A673 (cell line): ENCODE measurements at regions not wholly inside any gene's neighbourhood (a gene's known extent, or its start where the extent isn't known, plus 50 kb on each side); places are given as distances from the start of the nearest gene placed in this dataset.

Source experiments
- BruUV-seq: library from RNA; stranded (reverse); fragments of 400-500 nt; replicated peaks from 2 replicates; lab custom pipeline; 2021; lab: Mats Ljungman, UMichigan
- CTCF ChIA-PET: fragments of 300-600 bp; sonication (Branson Sonifier 250); formaldehyde crosslinking; loops from one replicate; lab custom pipeline; 2022; ENCODE audit warnings: antibody characterized with exemption; lab: Charles Lee
- POLR2A ChIA-PET: fragments of 300-600 bp; sonication (Branson Sonifier 250); formaldehyde crosslinking; loops from one replicate; lab custom pipeline; 2022; ENCODE audit warnings: antibody characterized with exemption; ENCODE audit not compliant: low non-redundant PET; lab: Charles Lee
- DNase-seq: peaks from one replicate; pipeline ENCODE4 v3.0.0-alpha.2; 2015; ENCODE audit warnings: low spot score
- H3K27ac ChIP-seq: fragments of 200-600 bp; sonication (generic); 2 replicates; pipeline ENCODE4 v1.5.1; 2016; ENCODE audit warnings: mixed run types, low read depth, mild to moderate bottlenecking, mixed read lengths, antibody characterized with exemption, low read length; ENCODE audit not compliant: poor library complexity, severe bottlenecking
- H3K27me3 ChIP-seq: fragments of 200-600 bp; sonication (generic); replicated peaks from 2 replicates; pipeline ENCODE4 v1.6.1; 2017; ENCODE audit warnings: mixed run types, low read depth, mild to moderate bottlenecking, mixed read lengths, antibody characterized with exemption, low read length; ENCODE audit not compliant: insufficient read depth, poor library complexity
- H3K36me3 ChIP-seq: fragments of 200-600 bp; sonication (generic); 2 replicates; pipeline ENCODE4 v1.6.1; 2016; ENCODE audit warnings: mixed run types, mild to moderate bottlenecking, mixed read lengths, antibody characterized with exemption, low read length; ENCODE audit not compliant: insufficient read depth, poor library complexity, severe bottlenecking
- H3K4me1 ChIP-seq: fragments of 200-600 bp; sonication (generic); 2 replicates; pipeline ENCODE4 v1.6.1; 2017; ENCODE audit warnings: mixed run types, mild to moderate bottlenecking, mixed read lengths, antibody characterized with exemption, low read length; ENCODE audit not compliant: insufficient read depth, poor library complexity, severe bottlenecking
- H3K4me3 ChIP-seq: fragments of 200-600 bp; sonication (generic); 2 replicates; pipeline ENCODE4 v1.5.1; 2016; ENCODE audit warnings: low read depth, mixed run types, mild to moderate bottlenecking, mixed read lengths, low read length; ENCODE audit not compliant: poor library complexity, severe bottlenecking
- H3K9me3 ChIP-seq: fragments of 200-600 bp; sonication (generic); 2 replicates; pipeline ENCODE4 v1.6.1; 2016; ENCODE audit warnings: mixed run types, low read depth, mild to moderate bottlenecking, mixed read lengths, antibody characterized with exemption, low read length; ENCODE audit not compliant: poor library complexity, severe bottlenecking
- CTCF ChIP-seq: fragments of 300-800, 200-600 bp; sonication (generic); conservative IDR thresholded peaks from 2 replicates; pipeline ENCODE4 v1.5.1; 2017; ENCODE audit warnings: low read depth, mild to moderate bottlenecking, antibody characterized with exemption, low read length, moderate library complexity, mixed read lengths
- EZH2 ChIP-seq: fragments of 200-600 bp; sonication (generic); IDR thresholded peaks from 2 replicates; pipeline ENCODE4 v1.6.1; 2017; ENCODE audit warnings: borderline replicate concordance, low read depth, mild to moderate bottlenecking, mixed read lengths, antibody characterized with exemption, low read length; ENCODE audit not compliant: poor library complexity, severe bottlenecking
- intact Hi-C: fragments of 100-400 bp; cut with micrococcal nuclease; formaldehyde crosslinking; loops from one replicate; pipeline ENCODE4 v1.10.0; 2022; ENCODE audit not compliant: unreplicated experiment

- Histone ChIP-seq H3K4me1 (no peaks in the 10 kb centered on the region), H3K27me3 (no peaks in the 10 kb centered on the region), H3K27ac (no peak overlapping the region), H3K4me3 (no peak overlapping the region), H3K36me3 (no peaks in the 10 kb centered on the region), H3K9me3 (no peaks in the 10 kb centered on the region)
- CTCF ChIA-PET, result no interaction called here
- DNase-seq, result no peak
- TF ChIP-seq CTCF (no peak), EZH2 (no peak)
- intact Hi-C loops, result no loop called here
- BruUV-seq, result no TSS peak
- POLR2A ChIA-PET, result no interaction called here
Observed at GRCh38 chr4:171588764-171589163, 224.4 kb upstream of the GALNTL6 start.

- no TSS peak for BruUV-seq
- TF ChIP-seq CTCF (no peak), EZH2 (no peak)
- intact Hi-C loops, result no loop called here
- Histone ChIP-seq H3K27me3 (no peaks in the 10 kb centered on the region), H3K36me3 (no peaks in the 10 kb centered on the region), H3K4me1 (no peaks in the 10 kb centered on the region), H3K4me3 (no peak overlapping the region), H3K27ac (no peak overlapping the region), H3K9me3 (no peaks in the 10 kb centered on the region)
- ChIA-PET CTCF (no interaction called here), POLR2A (no interaction called here)
- no peak for DNase-seq
Observed at GRCh38 chr4:171588051-171588545, 225.1 kb upstream of the GALNTL6 start.

- BruUV-seq, result no TSS peak
- Histone ChIP-seq H3K36me3 (no peaks in the 10 kb centered on the region), H3K27ac (no peak overlapping the region), H3K4me1 (no peaks in the 10 kb centered on the region), H3K9me3 (no peaks in the 10 kb centered on the region), H3K4me3 (no peak overlapping the region), H3K27me3 (no peaks in the 10 kb centered on the region)
- intact Hi-C loops, result no loop called here
- no peak for DNase-seq
- CTCF ChIA-PET, result no interaction called here
- TF ChIP-seq CTCF (no peak), EZH2 (no peak)
- POLR2A ChIA-PET, result interaction anchor here (0.7 kb wide), 1 partner anchor 804 kb away, joined by 3 read pairs; no protein-coding TSS in a partner anchor
Observed at GRCh38 chr4:171583790-171584189, 229.4 kb upstream of the GALNTL6 start.
